H1 (cell line): ENCODE measurements at regions not wholly inside any gene's neighbourhood (a gene's known extent, or its start where the extent isn't known, plus 50 kb on each side); places are given as distances from the start of the nearest gene placed in this dataset.

ENCODE experiments used
- CTCF ChIA-PET: fragments of 300-600 bp; sonication (Branson Sonifier 250); formaldehyde crosslinking; loops from one replicate; lab custom pipeline; 2021; ENCODE audit not compliant: partially characterized antibody; lab: Charles Lee
- POLR2A ChIA-PET: fragments of 300-600 bp; sonication (Branson Sonifier 250); formaldehyde crosslinking; loops from one replicate; lab custom pipeline; 2021; ENCODE audit warnings: inconsistent platforms; ENCODE audit not compliant: partially characterized antibody; lab: Charles Lee
- DNase-seq, 2 experiments: peaks; one replicate each; pipeline versions ENCODE4 v3.0.0 to v3.0.0-alpha.2; 2010 to 2022; ENCODE audit warnings: low spot score in 2 of 2, low read depth in 1 of 2, mixed read lengths in 1 of 2
- FAIRE-seq: peaks from 2 replicates; lab custom pipeline; 2011; peaks lifted over from hg19 to GRCh38; lab: Jason Lieb, UNC
- H2AFZ ChIP-seq: 2 replicates; pipeline ENCODE4 v1.8.1; 2012; ENCODE audit warnings: low read length, inconsistent platforms
- H2AK5ac ChIP-seq: 2 replicates; pipeline ENCODE4 v1.6.1; 2013; ENCODE audit warnings: low read depth, low read length
- H2BK120ac ChIP-seq: replicated peaks from 2 replicates; pipeline ENCODE3; 2013; ENCODE audit warnings: low read depth, low read length, inconsistent platforms
- H2BK12ac ChIP-seq: 2 replicates; pipeline ENCODE4 v1.6.1; 2013; ENCODE audit warnings: low read depth, low read length
- H2BK15ac ChIP-seq: 2 replicates; pipeline ENCODE4 v1.6.1; 2013; ENCODE audit warnings: low read length
- H2BK20ac ChIP-seq: 2 replicates; pipeline ENCODE4 v1.6.1; 2013; ENCODE audit warnings: low read length
- H2BK5ac ChIP-seq: 2 replicates; pipeline ENCODE4 v1.6.1; 2013; ENCODE audit warnings: low read depth, low read length
- H3K14ac ChIP-seq: 2 replicates; pipeline ENCODE4 v1.6.1; 2013; ENCODE audit warnings: inconsistent platforms; ENCODE audit not compliant: insufficient read length
- H3K18ac ChIP-seq: 2 replicates; pipeline ENCODE4 v1.6.1; 2013; ENCODE audit warnings: low read length; ENCODE audit errors: extremely low read depth
- H3K23ac ChIP-seq: 2 replicates; pipeline ENCODE4 v1.6.1; 2013; ENCODE audit warnings: inconsistent platforms; ENCODE audit not compliant: insufficient read length
- H3K23me2 ChIP-seq: 2 replicates; pipeline ENCODE4 v1.6.1; 2013; ENCODE audit warnings: low read depth, low read length
- H3K27ac ChIP-seq: 2 replicates; pipeline ENCODE4 v1.6.1; 2011; ENCODE audit warnings: low read depth, low read length, inconsistent platforms
- H3K27me3 ChIP-seq, 4 experiments: replicated peaks in 1 of 4; 1 replicate in 1 of 4; 2 replicates in 3 of 4; pipeline versions ENCODE4 v1.6.1 to v1.8.1; 2011 to 2013; ENCODE audit warnings: low read length in 3 of 4, mild to moderate bottlenecking in 3 of 4, inconsistent platforms in 2 of 4, mixed read lengths in 2 of 4, moderate library complexity in 1 of 4; ENCODE audit not compliant: control insufficient read depth in 3 of 4, insufficient read depth in 3 of 4; ENCODE audit errors: extremely low read depth in 1 of 4
- H3K36me3 ChIP-seq, 4 experiments: 2 replicates each; pipeline versions ENCODE4 v1.6.1 to v1.8.1; 2011 to 2013; ENCODE audit warnings: mild to moderate bottlenecking in 4 of 4, low read length in 3 of 4, moderate library complexity in 2 of 4, control low read depth in 1 of 4, inconsistent platforms in 1 of 4; ENCODE audit not compliant: insufficient read depth in 4 of 4, control insufficient read depth in 2 of 4
- H3K4ac ChIP-seq: replicated peaks from 2 replicates; pipeline ENCODE3; 2013; ENCODE audit warnings: low read length, low read depth, mixed read lengths, inconsistent platforms; ENCODE audit not compliant: insufficient read length
- H3K4me1 ChIP-seq, 4 experiments: replicated peaks in 1 of 4; 1 replicate in 1 of 4; 2 replicates in 3 of 4; pipeline versions ENCODE4 v1.6.1 to v1.8.1; 2011 to 2013; ENCODE audit warnings: low read length in 3 of 4, inconsistent platforms in 2 of 4, mixed read lengths in 1 of 4; ENCODE audit not compliant: insufficient read depth in 4 of 4, control insufficient read depth in 3 of 4
- H3K4me2 ChIP-seq, 2 experiments: 2 replicates each; pipeline versions ENCODE4 v1.6.1 to v1.8.1; 2011 to 2013; ENCODE audit warnings: low read depth in 2 of 2, low read length in 2 of 2, control low read depth in 1 of 2, inconsistent platforms in 1 of 2, mild to moderate bottlenecking in 1 of 2; ENCODE audit not compliant: insufficient read depth in 1 of 2
- H3K4me3 ChIP-seq, 4 experiments: fragments of 200-600, 300-600 bp in 1 of 4; sonication (generic), shearing (Covaris generic), sonication (Bioruptor Twin) in 1 of 4; 2 replicates each; pipeline versions ENCODE4 v1.5.1 to v1.8.1; 2011 to 2016; ENCODE audit warnings: low read length in 4 of 4, low read depth in 3 of 4, control low read depth in 2 of 4, inconsistent platforms in 2 of 4, mild to moderate bottlenecking in 2 of 4, mixed read lengths in 1 of 4, moderate library complexity in 1 of 4; ENCODE audit not compliant: insufficient read depth in 2 of 4; ENCODE audit errors: extremely low read depth in 1 of 4
- H3K56ac ChIP-seq: replicated peaks from 2 replicates; pipeline ENCODE3; 2013; ENCODE audit warnings: low read depth, mild to moderate bottlenecking, mixed read lengths, low read length, inconsistent platforms; ENCODE audit not compliant: insufficient read length
- H3K79me1 ChIP-seq: 2 replicates; pipeline ENCODE4 v1.6.1; 2013; ENCODE audit warnings: low read depth, low read length, control low read depth
- H3K79me2 ChIP-seq, 2 experiments: 2 replicates each; pipeline versions ENCODE4 v1.6.1 to v1.8.1; 2012 to 2013; ENCODE audit warnings: low read length in 2 of 2, mild to moderate bottlenecking in 2 of 2, inconsistent platforms in 1 of 2; ENCODE audit not compliant: insufficient read depth in 2 of 2, control insufficient read depth in 1 of 2
- H3K9ac ChIP-seq, 4 experiments: replicated peaks in 1 of 4; 1 replicate in 1 of 4; 2 replicates in 3 of 4; pipeline versions ENCODE4 v1.6.1 to v1.8.1; 2011 to 2013; ENCODE audit warnings: low read depth in 3 of 4, low read length in 3 of 4, control low read depth in 2 of 4, mild to moderate bottlenecking in 2 of 4, moderate library complexity in 2 of 4, inconsistent platforms in 1 of 4; ENCODE audit errors: extremely low read depth in 1 of 4
- H3K9me3 ChIP-seq, 2 experiments: 2 replicates each; pipeline versions ENCODE4 v1.6.1 to v1.8.1; 2012 to 2013; ENCODE audit warnings: mild to moderate bottlenecking in 2 of 2, moderate library complexity in 2 of 2, control low read depth in 1 of 2, inconsistent platforms in 1 of 2, low read depth in 1 of 2, low read length in 1 of 2, mixed read lengths in 1 of 2; ENCODE audit not compliant: insufficient read depth in 2 of 2
- H4K20me1 ChIP-seq, 2 experiments: replicated peaks in 1 of 2; 2 replicates each; pipeline versions ENCODE3 to v1.8.1; 2011 to 2013; ENCODE audit warnings: inconsistent platforms in 2 of 2, low read length in 2 of 2, mild to moderate bottlenecking in 1 of 2; ENCODE audit not compliant: insufficient read depth in 2 of 2, control insufficient read depth in 1 of 2
- H4K5ac ChIP-seq: 2 replicates; pipeline ENCODE4 v1.6.1; 2013; ENCODE audit warnings: low read length, low read depth, mixed read lengths, inconsistent platforms; ENCODE audit not compliant: insufficient read length
- H4K8ac ChIP-seq: 2 replicates; pipeline ENCODE4 v1.8.0; 2013; ENCODE audit warnings: mild to moderate bottlenecking, moderate library complexity, low read length, inconsistent platforms; ENCODE audit not compliant: insufficient read depth; ENCODE audit errors: extremely low read depth
- H4K91ac ChIP-seq: replicated peaks from 2 replicates; pipeline ENCODE3; 2013; ENCODE audit warnings: low read length, mixed read lengths, inconsistent platforms; ENCODE audit not compliant: insufficient read length
- BACH1 ChIP-seq: IDR thresholded peaks from 2 replicates; pipeline ENCODE4 v1.6.1; 2012; ENCODE audit warnings: low read length, improper control_type of control experiment
- CREB1 ChIP-seq: IDR thresholded peaks from 2 replicates; pipeline ENCODE4 v1.6.1; 2012; ENCODE audit warnings: inconsistent platforms
- GTF2F1 ChIP-seq: IDR thresholded peaks from 2 replicates; pipeline ENCODE4 v1.6.1; 2012; ENCODE audit warnings: low read depth, low read length, improper control_type of control experiment, borderline replicate concordance
- HDAC2 ChIP-seq, 2 experiments: fragments of 300-600 bp in 1 of 2; sonication (generic) in 1 of 2; IDR thresholded peaks; 2 replicates each; pipeline ENCODE4 v1.6.1; 2011 to 2012; ENCODE audit warnings: low read depth in 2 of 2, low read length in 2 of 2, mild to moderate bottlenecking in 2 of 2, moderate library complexity in 2 of 2, borderline replicate concordance in 1 of 2, inconsistent platforms in 1 of 2
- KDM5A ChIP-seq: fragments of 200-600 bp; IDR thresholded peaks from 2 replicates; pipeline ENCODE4 v1.7.1; 2012; ENCODE audit warnings: mild to moderate bottlenecking, low read length, inconsistent platforms, mixed read lengths
- POU5F1 ChIP-seq: IDR thresholded peaks from 2 replicates; pipeline ENCODE4 v1.6.1; 2011; ENCODE audit warnings: low read depth, mild to moderate bottlenecking, low read length, moderate library complexity
- SIN3A ChIP-seq, 2 experiments: IDR thresholded peaks in 1 of 2; conservative IDR thresholded peaks in 1 of 2; 2 replicates each; pipeline ENCODE4 v1.6.1; 2011 to 2012; ENCODE audit warnings: low read length in 2 of 2, improper control_type of control experiment in 1 of 2, low read depth in 1 of 2, mild to moderate bottlenecking in 1 of 2
- SP1 ChIP-seq: IDR thresholded peaks from 2 replicates; pipeline ENCODE4 v1.6.1; 2011; ENCODE audit warnings: low read depth, low read length
- SP2 ChIP-seq: IDR thresholded peaks from 2 replicates; pipeline ENCODE4 v1.6.1; 2012; ENCODE audit warnings: mild to moderate bottlenecking, low read length, inconsistent platforms
- TAF1 ChIP-seq: IDR thresholded peaks from 2 replicates; pipeline ENCODE4 v1.6.1; 2011; ENCODE audit warnings: mild to moderate bottlenecking, low read depth, low read length
- WGBS, 2 experiments: shearing (Covaris generic) in 1 of 2; methylation state at CpG; one replicate each; pipeline versions ENCODE4 v1.1.6 to v1.1.7; 2013 to 2015; ENCODE audit warnings: low lambda C conversion rate in 2 of 2, mixed read lengths in 2 of 2, inconsistent platforms in 1 of 2, low coverage in 1 of 2, missing lambda C conversion rate in 1 of 2; ENCODE audit not compliant: insufficient replicate concordance in 2 of 2, insufficient coverage in 1 of 2, insufficient read length in 1 of 2; ENCODE audit errors: extremely low coverage in 1 of 2, missing lambda C conversion rate in 1 of 2; 5-methylcytosine and 5-hydroxymethylcytosine counted together
- TF ChIP-seq, protein P1 (sequence below): IDR thresholded peaks from 2 replicates; pipeline ENCODE4 v1.6.1; 2012; ENCODE audit warnings: inconsistent platforms

DNA sequence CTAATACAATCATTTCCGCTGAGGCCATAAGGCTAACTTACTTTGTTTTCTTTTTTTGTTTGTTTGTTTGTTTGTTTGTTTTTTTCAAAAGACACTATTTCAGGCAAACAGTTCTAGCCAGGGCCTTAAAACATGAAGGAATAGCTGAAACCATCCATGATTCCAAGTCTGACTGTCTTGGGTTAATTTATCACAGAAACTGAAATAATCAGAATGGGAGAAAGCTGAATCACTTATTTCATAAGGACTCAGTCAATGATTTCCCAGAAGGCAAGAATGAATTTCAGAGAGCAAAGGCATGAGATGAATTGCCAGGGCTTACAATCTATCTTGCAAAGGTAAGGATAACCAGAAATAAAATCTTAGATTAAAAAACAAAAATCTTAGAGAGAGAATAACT is 1315.1 kb downstream of the SUCLG1 start:
- H3K27ac ChIP-seq = no peak overlapping the region
- H3K56ac ChIP-seq = no peak overlapping the region
- no peak overlapping the region for H4K8ac ChIP-seq
- no peak overlapping the region for H3K23ac ChIP-seq
- H2BK15ac ChIP-seq = no peak overlapping the region
- no peak overlapping the region for H2AK5ac ChIP-seq
- no peaks in the 10 kb centered on the region for H4K20me1 ChIP-seq
- H3K14ac ChIP-seq = no peak overlapping the region
- H3K9me3 ChIP-seq = no peaks in the 10 kb centered on the region
- no peak overlapping the region for H2BK5ac ChIP-seq
- no peak overlapping the region for H2BK20ac ChIP-seq
- TF ChIP-seq TAF1 (no peak), SP2 (no peak), KDM5A (no peak), GTF2F1 (no peak), SP1 (no peak), HDAC2 (IDR thresholded peaks at IDR 0.05; ENCODE audit: borderline replicate concordance in 1 of 2, low read depth in 2 of 2, low read length in 2 of 2) (no peak), BACH1 (no peak), CREB1 (no peak), POU5F1 (no peak), SIN3A (conservative IDR thresholded peaks at IDR 0.05 in 1 of 2, IDR thresholded peaks at IDR 0.05 in 1 of 2; ENCODE audit: low read depth in 1 of 2, low read length in 2 of 2) (no peak)
- TF ChIP-seq, protein P1, sequence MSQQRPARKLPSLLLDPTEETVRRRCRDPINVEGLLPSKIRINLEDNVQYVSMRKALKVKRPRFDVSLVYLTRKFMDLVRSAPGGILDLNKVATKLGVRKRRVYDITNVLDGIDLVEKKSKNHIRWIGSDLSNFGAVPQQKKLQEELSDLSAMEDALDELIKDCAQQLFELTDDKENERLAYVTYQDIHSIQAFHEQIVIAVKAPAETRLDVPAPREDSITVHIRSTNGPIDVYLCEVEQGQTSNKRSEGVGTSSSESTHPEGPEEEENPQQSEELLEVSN = no peak
- TF ChIP-seq, all 59 proteins: peak for 0
- no peaks in the 10 kb centered on the region for H3K79me2 ChIP-seq
- no peak overlapping the region for H3K18ac ChIP-seq
- POLR2A ChIA-PET = interaction anchor here (0.7 kb wide), 1 partner anchor 11 kb away, joined by 3 read pairs; no protein-coding TSS in a partner anchor
- no peak overlapping the region for H4K5ac ChIP-seq
- CTCF ChIA-PET = no interaction called here
- no peaks in the 10 kb centered on the region for H3K79me1 ChIP-seq
- 90% methylated on average over 1 of the region's 1 CpG; no CpG with 5 or more reads in 1 of the 2 experiments for WGBS, 2 experiments
- FAIRE-seq = no peak
- H4K91ac ChIP-seq = no peak overlapping the region
- no peak overlapping the region for H3K4me2 ChIP-seq
- H3K4me1 ChIP-seq = no peaks in the 10 kb centered on the region
- H2BK120ac ChIP-seq = no peak overlapping the region
- no peak overlapping the region for H2AFZ ChIP-seq
- no peak overlapping the region for H3K4ac ChIP-seq
- H3K4me3 ChIP-seq = no peak overlapping the region
- H3K9ac ChIP-seq = no peak overlapping the region
- DNase-seq = no peak
- no peak overlapping the region for H2BK12ac ChIP-seq
- no peaks in the 10 kb centered on the region for H3K27me3 ChIP-seq
- no peaks in the 10 kb centered on the region for H3K23me2 ChIP-seq
- H3K36me3 ChIP-seq = no peaks in the 10 kb centered on the region
